Activated CD8-positive, alpha-beta T cell treated with anti-CD3 and anti-CD28 coated beads for 36 hours (primary cell): ENCODE measurements at regions not wholly inside any gene's neighbourhood (a gene's known extent, or its start where the extent isn't known, plus 50 kb on each side); places are given as distances from the start of the nearest gene placed in this dataset.

ENCODE experiments used
- ATAC-seq: fragments of 200-7000 bp; cut with Tn5 transposase; one replicate; pipeline ENCODE4 v1.10.0; 2021; ENCODE audit warnings: mild to moderate bottlenecking, moderate library complexity
- CTCF ChIA-PET: fragments of 350-600 bp; sonication (Branson Sonifier 250); formaldehyde crosslinking; loops from one replicate; lab custom pipeline; 2021; ENCODE audit warnings: antibody characterized with exemption; lab: Charles Lee
- POLR2A ChIA-PET: fragments of 350-600 bp; sonication (Branson Sonifier 250); formaldehyde crosslinking; loops from one replicate; lab custom pipeline; 2021; ENCODE audit warnings: antibody characterized with exemption; lab: Charles Lee
- DNase-seq: peaks from one replicate; pipeline ENCODE4 v3.0.0-alpha.2; 2020
- H3K27ac Mint-ChIP-seq: one replicate; pipeline ENCODE4 v1.8.0; 2021; ENCODE audit warnings: mild to moderate bottlenecking, mixed read lengths
- H3K27me3 Mint-ChIP-seq: one replicate; pipeline ENCODE4 v1.8.0; 2021; ENCODE audit warnings: mixed read lengths
- H3K36me3 Mint-ChIP-seq: one replicate; pipeline ENCODE4 v1.8.0; 2021; ENCODE audit warnings: low read depth, mixed read lengths
- H3K4me1 Mint-ChIP-seq: one replicate; pipeline ENCODE4 v1.8.0; 2021; ENCODE audit warnings: low read depth, mixed read lengths
- H3K4me3 Mint-ChIP-seq: one replicate; pipeline ENCODE4 v1.8.0; 2021; ENCODE audit warnings: mild to moderate bottlenecking, moderate library complexity, mixed read lengths
- H3K9me3 Mint-ChIP-seq: one replicate; pipeline ENCODE4 v1.8.0; 2021; ENCODE audit warnings: mixed read lengths
- CTCF ChIP-seq: fragments of 200-600 bp; IDR thresholded peaks from one replicate; pipeline ENCODE4 v1.8.0; 2022; ENCODE audit warnings: antibody characterized with exemption, mild to moderate bottlenecking
- intact Hi-C: fragments of 100-400 bp; cut with micrococcal nuclease; formaldehyde crosslinking; loops from one replicate; pipeline ENCODE4 v1.10.0; 2022

GRCh38 chr2:146004462-146004861, 1484.5 kb upstream of the ZEB2 start:
- Mint-ChIP-seq H3K9me3 (peaks cover 4% of the 10 kb centered on the region), H3K4me3 (no peak overlapping the region), H3K4me1 (no peaks in the 10 kb centered on the region), H3K36me3 (no peaks in the 10 kb centered on the region), H3K27me3 (no peaks in the 10 kb centered on the region), H3K27ac (no peak overlapping the region)
- TF ChIP-seq CTCF = no peak
- ChIA-PET POLR2A (no interaction called here), CTCF (no interaction called here)
- no peak for DNase-seq
- intact Hi-C loops = no loop called here
- ATAC-seq = no peak

GRCh38 chr2:146003337-146003736, 1483.4 kb upstream of the ZEB2 start:
- Mint-ChIP-seq H3K36me3 (no peaks in the 10 kb centered on the region), H3K27ac (no peak overlapping the region), H3K9me3 (peaks cover 5% of the 10 kb centered on the region), H3K4me3 (no peak overlapping the region), H3K4me1 (no peaks in the 10 kb centered on the region), H3K27me3 (no peaks in the 10 kb centered on the region)
- DNase-seq = no peak
- no peak for ATAC-seq
- ChIA-PET POLR2A (no interaction called here), CTCF (no interaction called here)
- TF ChIP-seq CTCF = no peak
- intact Hi-C loops = no loop called here

- Mint-ChIP-seq H3K4me1 (no peaks in the 10 kb centered on the region), H3K36me3 (no peaks in the 10 kb centered on the region), H3K4me3 (no peak overlapping the region), H3K9me3 (peaks cover 21% of the 10 kb centered on the region), H3K27me3 (no peaks in the 10 kb centered on the region), H3K27ac (no peak overlapping the region)
- ChIA-PET CTCF (no interaction called here), POLR2A (no interaction called here)
- intact Hi-C loops = no loop called here
- DNase-seq (no peak), ATAC-seq (no peak)
- TF ChIP-seq CTCF = no peak
Measured at GRCh38 chr2:145994910-145995309, 1475.0 kb upstream of the ZEB2 start.

- H3K27me3 Mint-ChIP-seq = no peaks in the 10 kb centered on the region
- ChIA-PET POLR2A (no interaction called here), CTCF (no interaction called here)
- intact Hi-C loops = no loop called here
- ATAC-seq = no peak
- H3K27ac Mint-ChIP-seq = no peak overlapping the region
- no peak for DNase-seq
- TF ChIP-seq CTCF = no peak
- no peaks in the 10 kb centered on the region for H3K36me3 Mint-ChIP-seq
- no peak overlapping the region for H3K4me3 Mint-ChIP-seq
- peaks cover 18% of the 10 kb centered on the region for H3K9me3 Mint-ChIP-seq
- H3K4me1 Mint-ChIP-seq = no peaks in the 10 kb centered on the region
Measured at GRCh38 chr2:145992572-145992971, 1472.7 kb upstream of the ZEB2 start.

- TF ChIP-seq CTCF = no peak
- POLR2A ChIA-PET = no interaction called here
- no peaks in the 10 kb centered on the region for H3K27me3 Mint-ChIP-seq
- no peak for ATAC-seq
- DNase-seq = no peak
- H3K27ac Mint-ChIP-seq = no peak overlapping the region
- intact Hi-C loops = no loop called here
- peaks cover 4% of the 10 kb centered on the region for H3K9me3 Mint-ChIP-seq
- no peaks in the 10 kb centered on the region for H3K4me1 Mint-ChIP-seq
- no peak overlapping the region for H3K4me3 Mint-ChIP-seq
- no peaks in the 10 kb centered on the region for H3K36me3 Mint-ChIP-seq
- CTCF ChIA-PET = no interaction called here
Measured at GRCh38 chr2:145987793-145988192, 1467.9 kb upstream of the ZEB2 start.
